Stomach (tissue), 4 donors: ENCODE measurements at regions not wholly inside any gene's neighbourhood (a gene's known extent, or its start where the extent isn't known, plus 50 kb on each side); places are given as distances from the start of the nearest gene placed in this dataset.
"Not testable (repeated sequence)": the region's sequence is repeated elsewhere in the genome, so short reads cannot be mapped to it uniquely, and the experiment has no call there.

Source experiments
- CTCF ChIP-seq, 7 experiments: fragments of 450-650 bp in 4 of 7; fragments of 200-600 bp in 3 of 7; sonication (generic) in 3 of 7; IDR thresholded peaks; one replicate each; pipeline ENCODE4 v1.5.1; 2016 to 2019; ENCODE audit warnings: antibody characterized with exemption in 7 of 7, control low read depth in 2 of 7, mild to moderate bottlenecking in 1 of 7
- POLR2A ChIP-seq, 4 donors: fragments of 450-650 bp; IDR thresholded peaks; one replicate each; pipeline ENCODE4 v1.6.1; 2016; ENCODE audit warnings: antibody characterized with exemption in 4 of 4, control low read depth in 2 of 4, mild to moderate bottlenecking in 1 of 4, moderate library complexity in 1 of 4

- not testable (repeated sequence) for TF ChIP-seq CTCF, POLR2A (IDR thresholded peaks at IDR 0.05)
Measured at GRCh38 chr2:57229706-57230105, 816.9 kb upstream of the VRK2 start.
